ENCODE measurements at regions not wholly inside any gene's neighbourhood (a gene's known extent, or its start where the extent isn't known, plus 50 kb on each side); places are given as distances from the start of the nearest gene placed in this dataset.

GRCh38 chr5:3888310-3888709, 292.7 kb downstream of the IRX1 start:
- no peak for DNase-seq (ENCODE audit: low read depth in 3 of 3)

- no peak for DNase-seq (ENCODE audit: low read depth in 3 of 3)
Observed at GRCh38 chr5:3889412-3890142, 293.9 kb downstream of the IRX1 start.

GRCh38 chr5:3891113-3891512, 295.5 kb downstream of the IRX1 start:
- DNase-seq (ENCODE audit: low read depth in 3 of 3): no peak

GRCh38 chr5:3893527-3893926, 297.9 kb downstream of the IRX1 start:
- no peak for DNase-seq (ENCODE audit: low read depth in 3 of 3)

- DNase-seq (ENCODE audit: low read depth in 3 of 3): no peak
Observed at GRCh38 chr5:3893975-3894374, 298.3 kb downstream of the IRX1 start.

GRCh38 chr5:3896098-3896497, 300.5 kb downstream of the IRX1 start:
- no peak for DNase-seq (ENCODE audit: low read depth in 3 of 3)

GRCh38 chr5:3899093-3899492, 303.5 kb downstream of the IRX1 start:
- no peak for DNase-seq (ENCODE audit: low read depth in 3 of 3)

- DNase-seq (ENCODE audit: low read depth in 3 of 3): no peak
Observed at GRCh38 chr5:3904584-3904983, 309.0 kb downstream of the IRX1 start.

- no peak for DNase-seq (ENCODE audit: low read depth in 3 of 3)
Observed at GRCh38 chr5:3905031-3905430, 309.4 kb downstream of the IRX1 start.

- DNase-seq (ENCODE audit: low read depth in 3 of 3): no peak
Observed at GRCh38 chr5:3905521-3905920, 309.9 kb downstream of the IRX1 start.

- DNase-seq (ENCODE audit: low read depth in 3 of 3): no peak
Observed at GRCh38 chr5:3911111-3911510, 315.5 kb downstream of the IRX1 start.

- DNase-seq (ENCODE audit: low read depth in 3 of 3): no peak
Observed at GRCh38 chr5:3911773-3912172, 316.1 kb downstream of the IRX1 start.

GRCh38 chr5:3912790-3913189, 317.2 kb downstream of the IRX1 start:
- DNase-seq (ENCODE audit: low read depth in 3 of 3): no peak

GRCh38 chr5:3913279-3913678, 317.6 kb downstream of the IRX1 start:
- DNase-seq (ENCODE audit: low read depth in 3 of 3): no peak

GRCh38 chr5:3925022-3925421, 329.4 kb downstream of the IRX1 start:
- DNase-seq (ENCODE audit: low read depth in 3 of 3): no peak

- DNase-seq (ENCODE audit: low read depth in 3 of 3): no peak
Observed at GRCh38 chr5:3925935-3926334, 330.3 kb downstream of the IRX1 start.

GRCh38 chr5:3929799-3930198, 334.2 kb downstream of the IRX1 start:
- DNase-seq (ENCODE audit: low read depth in 3 of 3): no peak

- no peak for DNase-seq (ENCODE audit: low read depth in 3 of 3)
Observed at GRCh38 chr5:3931976-3932375, 336.3 kb downstream of the IRX1 start.

GRCh38 chr5:3933536-3933935, 337.9 kb downstream of the IRX1 start:
- DNase-seq (ENCODE audit: low read depth in 3 of 3): no peak

GRCh38 chr5:3933966-3934365, 338.3 kb downstream of the IRX1 start:
- DNase-seq (ENCODE audit: low read depth in 3 of 3): no peak

GRCh38 chr5:3943859-3944258, 348.2 kb downstream of the IRX1 start:
- DNase-seq (ENCODE audit: low read depth in 3 of 3): no peak

- no peak for DNase-seq (ENCODE audit: low read depth in 3 of 3)
Observed at GRCh38 chr5:3944930-3945329, 349.3 kb downstream of the IRX1 start.

- no peak for DNase-seq (ENCODE audit: low read depth in 3 of 3)
Observed at GRCh38 chr5:3948838-3949237, 353.2 kb downstream of the IRX1 start.

GRCh38 chr5:3954199-3954598, 358.6 kb downstream of the IRX1 start:
- no peak for DNase-seq (ENCODE audit: low read depth in 3 of 3)

Data from stimulated activated CD4-positive, alpha-beta T cell treated with anti-CD3 and anti-CD28 coated beads, TNF-alpha, amount 100 ng/mL, for 4 hours (primary cell).